ENCODE measurements at regions not wholly inside any gene's neighbourhood (a gene's known extent, or its start where the extent isn't known, plus 50 kb on each side); places are given as distances from the start of the nearest gene placed in this dataset.

DNA sequence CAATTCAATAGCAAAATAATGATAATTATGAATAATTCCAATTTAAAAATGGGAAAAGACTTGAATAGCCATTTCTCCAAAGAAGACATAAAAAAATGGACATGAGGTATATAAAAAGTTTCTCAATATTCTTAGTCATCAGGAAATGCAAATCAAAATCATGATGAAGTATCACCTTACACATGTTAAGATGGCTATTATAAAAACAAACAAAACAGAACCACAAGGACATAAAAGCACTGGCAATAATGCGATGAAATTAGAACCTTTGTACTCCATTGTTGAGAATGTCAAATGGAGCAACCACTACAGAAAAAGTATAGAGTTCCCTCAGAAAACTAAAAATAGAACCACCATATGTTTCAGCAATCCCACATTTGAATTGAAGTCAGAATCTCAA is 1186.1 kb downstream of the SLITRK5 start:
- Histone ChIP-seq H3K27me3 (ENCODE audit: insufficient read depth, low read length) (no peaks in the 10 kb centered on the region), H3K36me3 (ENCODE audit: control insufficient read depth in 1 of 2, insufficient read depth in 2 of 2, low read length in 2 of 2) (no peaks in the 10 kb centered on the region), H3K4me3 (replicated peaks in 1 of 2; ENCODE audit: low read depth in 1 of 2, low read length in 2 of 2) (no peak overlapping the region), H4K20me1 (ENCODE audit: insufficient read depth) (no peaks in the 10 kb centered on the region), H3K9ac (ENCODE audit: low read length) (no peak overlapping the region), H3K27ac (ENCODE audit: low read depth, low read length) (no peak overlapping the region), H3K4me2 (ENCODE audit: low read length) (no peak overlapping the region), H2AFZ (ENCODE audit: low read depth, low read length, poor library complexity, severe bottlenecking) (no peak overlapping the region), H3K9me2 (ENCODE audit: insufficient read depth) (no peaks in the 10 kb centered on the region), H3K4me1 (ENCODE audit: control insufficient read depth in 1 of 2, insufficient read depth in 2 of 2, low read length in 2 of 2) (no peaks in the 10 kb centered on the region), H3K9me3 (ENCODE audit: control insufficient read depth in 1 of 2, insufficient read depth in 1 of 2, low read depth in 1 of 2, low read length in 2 of 2) (no peaks in the 10 kb centered on the region; a peak in 1 of 4 replicates), H3K79me2 (ENCODE audit: insufficient read depth, low read length) (no peaks in the 10 kb centered on the region)
- no peak for TF ChIP-seq YY1 (IDR thresholded peaks at IDR 0.05; ENCODE audit: extremely low read depth, insufficient replicate concordance, low read depth, low read length)
- TF ChIP-seq SRF (IDR thresholded peaks at IDR 0.05; ENCODE audit: low read depth): no peak
- no peak for TF ChIP-seq SP1 (IDR thresholded peaks at IDR 0.05; ENCODE audit: low read depth)
- TF ChIP-seq ZNF274 (IDR thresholded peaks at IDR 0.05; ENCODE audit: low read depth, low read length): no peak
- TF ChIP-seq FOSL1 (IDR thresholded peaks at IDR 0.05; ENCODE audit: low read depth): no peak
- TF ChIP-seq SIN3A (IDR thresholded peaks at IDR 0.05; ENCODE audit: low read depth): no peak
- no peak for TF ChIP-seq EZH2phosphoT487 (IDR thresholded peaks at IDR 0.05; ENCODE audit: borderline replicate concordance)
- TF ChIP-seq MAX (IDR thresholded peaks at IDR 0.05): no peak
- no peak for TF ChIP-seq ZFX (IDR thresholded peaks at IDR 0.05)
- TF ChIP-seq EGR1 (IDR thresholded peaks at IDR 0.05; ENCODE audit: low read depth): no peak
- TF ChIP-seq CEBPB (IDR thresholded peaks at IDR 0.05; ENCODE audit: low read depth): no peak
- TF ChIP-seq, protein P1, sequence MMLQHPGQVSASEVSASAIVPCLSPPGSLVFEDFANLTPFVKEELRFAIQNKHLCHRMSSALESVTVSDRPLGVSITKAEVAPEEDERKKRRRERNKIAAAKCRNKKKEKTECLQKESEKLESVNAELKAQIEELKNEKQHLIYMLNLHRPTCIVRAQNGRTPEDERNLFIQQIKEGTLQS (IDR thresholded peaks at IDR 0.05): no peak
- TF ChIP-seq RAD21 (IDR thresholded peaks at IDR 0.05; ENCODE audit: low read depth): no peak
- TF ChIP-seq EZH2 (IDR thresholded peaks at IDR 0.05): no peak
- TF ChIP-seq TCF7L2 (IDR thresholded peaks at IDR 0.05; ENCODE audit: borderline replicate concordance, extremely low read depth, insufficient read depth, insufficient read length): no peak
- TF ChIP-seq, protein P2, sequence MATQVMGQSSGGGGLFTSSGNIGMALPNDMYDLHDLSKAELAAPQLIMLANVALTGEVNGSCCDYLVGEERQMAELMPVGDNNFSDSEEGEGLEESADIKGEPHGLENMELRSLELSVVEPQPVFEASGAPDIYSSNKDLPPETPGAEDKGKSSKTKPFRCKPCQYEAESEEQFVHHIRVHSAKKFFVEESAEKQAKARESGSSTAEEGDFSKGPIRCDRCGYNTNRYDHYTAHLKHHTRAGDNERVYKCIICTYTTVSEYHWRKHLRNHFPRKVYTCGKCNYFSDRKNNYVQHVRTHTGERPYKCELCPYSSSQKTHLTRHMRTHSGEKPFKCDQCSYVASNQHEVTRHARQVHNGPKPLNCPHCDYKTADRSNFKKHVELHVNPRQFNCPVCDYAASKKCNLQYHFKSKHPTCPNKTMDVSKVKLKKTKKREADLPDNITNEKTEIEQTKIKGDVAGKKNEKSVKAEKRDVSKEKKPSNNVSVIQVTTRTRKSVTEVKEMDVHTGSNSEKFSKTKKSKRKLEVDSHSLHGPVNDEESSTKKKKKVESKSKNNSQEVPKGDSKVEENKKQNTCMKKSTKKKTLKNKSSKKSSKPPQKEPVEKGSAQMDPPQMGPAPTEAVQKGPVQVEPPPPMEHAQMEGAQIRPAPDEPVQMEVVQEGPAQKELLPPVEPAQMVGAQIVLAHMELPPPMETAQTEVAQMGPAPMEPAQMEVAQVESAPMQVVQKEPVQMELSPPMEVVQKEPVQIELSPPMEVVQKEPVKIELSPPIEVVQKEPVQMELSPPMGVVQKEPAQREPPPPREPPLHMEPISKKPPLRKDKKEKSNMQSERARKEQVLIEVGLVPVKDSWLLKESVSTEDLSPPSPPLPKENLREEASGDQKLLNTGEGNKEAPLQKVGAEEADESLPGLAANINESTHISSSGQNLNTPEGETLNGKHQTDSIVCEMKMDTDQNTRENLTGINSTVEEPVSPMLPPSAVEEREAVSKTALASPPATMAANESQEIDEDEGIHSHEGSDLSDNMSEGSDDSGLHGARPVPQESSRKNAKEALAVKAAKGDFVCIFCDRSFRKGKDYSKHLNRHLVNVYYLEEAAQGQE (IDR thresholded peaks at IDR 0.05; ENCODE audit: low read depth): no peak
- no peak for ATAC-seq
- BruUV-seq (replicated peaks): no TSS peak
- RAD21 ChIA-PET (ENCODE audit: low non-redundant PET in 1 of 2, low total read pairs in 2 of 2, uncharacterized antibody in 2 of 2, unreplicated experiment in 2 of 2): no interaction called here
- DNase-seq (ENCODE audit: low read depth, low spot score): no peak
- CTCF ChIA-PET: no interaction called here
- intact Hi-C loops (cut with micrococcal nuclease): no loop called here
- POLR2A ChIA-PET: no interaction called here

Data from HCT116 (cell line).